SU-DHL-6 (cell line): ENCODE measurements at regions not wholly inside any gene's neighbourhood (a gene's known extent, or its start where the extent isn't known, plus 50 kb on each side); places are given as distances from the start of the nearest gene placed in this dataset.

Source experiments
- H2AFZ ChIP-seq: fragments of 200-600 bp; sonication (generic); 2 replicates; pipeline ENCODE4 v1.6.1; 2014; ENCODE audit warnings: low read depth, mild to moderate bottlenecking, moderate library complexity, mixed read lengths, antibody characterized with exemption, low read length; ENCODE audit not compliant: severe bottlenecking
- H3F3A ChIP-seq: fragments of 200-600 bp; shearing (Covaris generic); 2 replicates; pipeline ENCODE4 v1.6.0; 2016; ENCODE audit warnings: antibody characterized with exemption, mild to moderate bottlenecking; ENCODE audit not compliant: insufficient read depth
- H3K27ac ChIP-seq: fragments of 200-600 bp; sonication (generic); 2 replicates; pipeline ENCODE4 v1.5.1; 2016; ENCODE audit warnings: low read depth, mild to moderate bottlenecking, low read length, moderate library complexity, mixed read lengths
- H3K27me3 ChIP-seq: fragments of 200-600 bp; sonication (generic), shearing (Covaris generic); 2 replicates; pipeline ENCODE4 v1.6.0; 2014; ENCODE audit warnings: mild to moderate bottlenecking, low read length
- H3K36me3 ChIP-seq: fragments of 200-600 bp; sonication (generic); 2 replicates; pipeline ENCODE4 v1.6.1; 2014; ENCODE audit warnings: mild to moderate bottlenecking, low read length, mixed read lengths
- H3K4me2 ChIP-seq: fragments of 300-600, 200-600 bp; shearing (Covaris generic), sonication (generic); 2 replicates; pipeline ENCODE4 v1.6.0; 2014; ENCODE audit warnings: low read length, low read depth, mild to moderate bottlenecking; ENCODE audit not compliant: poor library complexity, severe bottlenecking
- H3K4me3 ChIP-seq: fragments of 200-600 bp; sonication (generic); 2 replicates; pipeline ENCODE4 v1.5.1; 2014; ENCODE audit warnings: antibody characterized with exemption, low read length, mild to moderate bottlenecking, mixed read lengths; ENCODE audit not compliant: insufficient read depth, poor library complexity, severe bottlenecking
- H3K79me2 ChIP-seq: fragments of 200-600 bp; sonication (generic); 2 replicates; pipeline ENCODE4 v1.6.1; 2014; ENCODE audit warnings: mild to moderate bottlenecking, low read length, moderate library complexity; ENCODE audit not compliant: insufficient read depth
- H3K9ac ChIP-seq: fragments of 200-600 bp; sonication (generic); 2 replicates; pipeline ENCODE4 v1.7.0; 2014; ENCODE audit warnings: mild to moderate bottlenecking, low read length
- H3K9me2 ChIP-seq: fragments of 200-600 bp; sonication (generic); replicated peaks from 2 replicates; pipeline ENCODE4 v1.6.1; 2014; ENCODE audit warnings: low read length; ENCODE audit not compliant: insufficient read depth
- H3K9me3 ChIP-seq: fragments of 200-600 bp; sonication (generic); 2 replicates; pipeline ENCODE4 v1.6.1; 2014; ENCODE audit warnings: low read length, mixed read lengths; ENCODE audit not compliant: insufficient read depth
- H4K20me1 ChIP-seq: fragments of 200-600 bp; sonication (generic); 2 replicates; pipeline ENCODE4 v1.6.1; 2014; ENCODE audit warnings: low read depth, mild to moderate bottlenecking, antibody characterized with exemption, low read length, moderate library complexity, mixed read lengths
- EZH2phosphoT487 ChIP-seq: fragments of 200-600 bp; sonication (generic), shearing (Covaris generic); conservative IDR thresholded peaks from 2 replicates; pipeline ENCODE4 v1.6.1; 2018; ENCODE audit warnings: mild to moderate bottlenecking, antibody characterized with exemption, low read length, moderate library complexity, mixed read lengths
- TF ChIP-seq, protein P1 (sequence below): fragments of 200-600 bp; sonication (generic); IDR thresholded peaks from one replicate; pipeline ENCODE4 v1.5.1; 2017; ENCODE audit warnings: antibody characterized with exemption, mild to moderate bottlenecking, low read length, moderate library complexity; ENCODE audit not compliant: insufficient read depth, poor library complexity, severe bottlenecking

DNA sequence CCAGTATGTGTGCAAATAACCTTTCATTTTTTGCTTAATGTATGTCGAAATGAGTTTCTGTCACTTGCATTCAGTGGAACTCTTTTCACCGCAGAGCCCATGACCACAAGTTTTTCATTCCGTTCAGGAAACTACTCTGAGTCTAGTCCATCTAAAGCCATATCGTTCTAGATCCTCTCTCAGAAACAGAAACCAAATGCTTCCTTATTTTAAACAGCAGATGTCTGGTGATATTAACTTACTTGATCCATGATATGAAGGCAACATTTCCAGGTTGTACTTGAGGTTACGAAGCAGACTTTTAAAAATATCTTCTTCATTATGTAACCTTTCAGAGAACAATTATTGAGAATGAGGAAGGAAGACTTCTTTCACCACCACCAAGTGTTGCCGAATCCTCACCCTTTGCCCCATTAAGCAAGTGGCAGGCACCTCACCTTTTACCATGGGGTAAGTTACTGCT lies 72.4 kb upstream of the GNAQ start:
- no peak for TF ChIP-seq EZH2phosphoT487
- TF ChIP-seq, protein P1, sequence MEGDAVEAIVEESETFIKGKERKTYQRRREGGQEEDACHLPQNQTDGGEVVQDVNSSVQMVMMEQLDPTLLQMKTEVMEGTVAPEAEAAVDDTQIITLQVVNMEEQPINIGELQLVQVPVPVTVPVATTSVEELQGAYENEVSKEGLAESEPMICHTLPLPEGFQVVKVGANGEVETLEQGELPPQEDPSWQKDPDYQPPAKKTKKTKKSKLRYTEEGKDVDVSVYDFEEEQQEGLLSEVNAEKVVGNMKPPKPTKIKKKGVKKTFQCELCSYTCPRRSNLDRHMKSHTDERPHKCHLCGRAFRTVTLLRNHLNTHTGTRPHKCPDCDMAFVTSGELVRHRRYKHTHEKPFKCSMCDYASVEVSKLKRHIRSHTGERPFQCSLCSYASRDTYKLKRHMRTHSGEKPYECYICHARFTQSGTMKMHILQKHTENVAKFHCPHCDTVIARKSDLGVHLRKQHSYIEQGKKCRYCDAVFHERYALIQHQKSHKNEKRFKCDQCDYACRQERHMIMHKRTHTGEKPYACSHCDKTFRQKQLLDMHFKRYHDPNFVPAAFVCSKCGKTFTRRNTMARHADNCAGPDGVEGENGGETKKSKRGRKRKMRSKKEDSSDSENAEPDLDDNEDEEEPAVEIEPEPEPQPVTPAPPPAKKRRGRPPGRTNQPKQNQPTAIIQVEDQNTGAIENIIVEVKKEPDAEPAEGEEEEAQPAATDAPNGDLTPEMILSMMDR: no peak
- Histone ChIP-seq H3K27ac (no peak overlapping the region), H3K9ac (no peak overlapping the region)

DNA sequence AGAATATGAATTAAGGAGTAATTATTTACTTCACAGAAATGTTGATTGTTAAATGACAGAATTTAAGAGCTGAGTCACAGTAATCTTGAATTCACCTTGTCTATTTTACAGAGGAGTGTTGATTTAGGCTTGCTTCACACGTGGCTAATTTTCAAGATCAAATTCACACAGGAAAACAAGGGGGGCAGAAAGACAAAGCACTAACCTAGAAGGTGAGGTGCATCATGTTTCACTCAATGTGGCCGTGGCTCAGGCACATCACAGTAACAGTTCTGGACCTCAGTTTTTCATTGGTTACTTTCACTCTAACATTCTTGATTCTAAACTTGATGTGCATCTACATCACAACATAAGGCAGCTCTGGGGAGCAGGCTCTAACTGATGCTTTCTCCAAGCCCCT lies 69.6 kb upstream of the GNAQ start:
- Histone ChIP-seq H3K79me2 (no peaks in the 10 kb centered on the region), H3K27ac (no peak overlapping the region), H3K9me3 (no peaks in the 10 kb centered on the region), H3K9me2 (no peaks in the 10 kb centered on the region), H3K4me3 (no peak overlapping the region), H4K20me1 (no peaks in the 10 kb centered on the region), H3K36me3 (no peaks in the 10 kb centered on the region), H3F3A (no peaks in the 10 kb centered on the region), H3K27me3 (no peaks in the 10 kb centered on the region), H3K4me2 (no peak overlapping the region), H3K9ac (no peak overlapping the region), H2AFZ (no peak overlapping the region)
- no peak for TF ChIP-seq EZH2phosphoT487
- TF ChIP-seq, protein P1: no peak

More for the DNA sequence above, 72.4 kb upstream of the GNAQ start:
- no peaks in the 10 kb centered on the region for H3K9me3 ChIP-seq
- no peaks in the 10 kb centered on the region for H3K9me2 ChIP-seq
- H3K36me3 ChIP-seq: no peaks in the 10 kb centered on the region
- no peaks in the 10 kb centered on the region for H4K20me1 ChIP-seq
- H3K27me3 ChIP-seq: no peaks in the 10 kb centered on the region
- no peak overlapping the region for H2AFZ ChIP-seq
- no peak overlapping the region for H3K4me2 ChIP-seq
- no peaks in the 10 kb centered on the region for H3F3A ChIP-seq
- H3K79me2 ChIP-seq: no peaks in the 10 kb centered on the region
- no peak overlapping the region for H3K4me3 ChIP-seq

DNA sequence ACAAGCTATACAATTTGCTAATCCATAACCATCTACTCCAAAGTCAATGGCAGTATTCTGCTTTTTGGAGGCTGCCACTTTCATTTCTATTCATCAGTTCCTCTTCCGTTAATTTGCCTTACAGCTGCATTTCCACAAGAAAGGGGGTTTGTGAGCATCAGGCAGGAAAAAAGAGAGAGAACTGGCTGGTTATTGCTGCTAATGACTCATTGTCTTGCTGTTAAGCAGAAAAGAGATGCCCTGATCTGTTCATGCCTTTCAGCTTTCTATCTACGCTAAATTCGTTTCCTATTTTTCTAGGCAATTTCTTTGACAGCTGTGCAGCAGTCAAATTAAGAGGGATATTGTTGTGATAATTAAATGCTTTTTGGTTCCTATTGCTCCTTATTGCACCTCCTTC lies 65.9 kb upstream of the GNAQ start:
- Histone ChIP-seq H3K9ac (no peak overlapping the region), H3K79me2 (no peaks in the 10 kb centered on the region), H3K4me2 (no peak overlapping the region), H3K27me3 (no peaks in the 10 kb centered on the region), H3K27ac (no peak overlapping the region), H3F3A (no peaks in the 10 kb centered on the region), H3K4me3 (no peak overlapping the region), H3K9me3 (no peaks in the 10 kb centered on the region), H3K36me3 (no peaks in the 10 kb centered on the region), H4K20me1 (no peaks in the 10 kb centered on the region), H3K9me2 (no peaks in the 10 kb centered on the region), H2AFZ (no peak overlapping the region)
- TF ChIP-seq EZH2phosphoT487: no peak
- TF ChIP-seq, protein P1: no peak

DNA sequence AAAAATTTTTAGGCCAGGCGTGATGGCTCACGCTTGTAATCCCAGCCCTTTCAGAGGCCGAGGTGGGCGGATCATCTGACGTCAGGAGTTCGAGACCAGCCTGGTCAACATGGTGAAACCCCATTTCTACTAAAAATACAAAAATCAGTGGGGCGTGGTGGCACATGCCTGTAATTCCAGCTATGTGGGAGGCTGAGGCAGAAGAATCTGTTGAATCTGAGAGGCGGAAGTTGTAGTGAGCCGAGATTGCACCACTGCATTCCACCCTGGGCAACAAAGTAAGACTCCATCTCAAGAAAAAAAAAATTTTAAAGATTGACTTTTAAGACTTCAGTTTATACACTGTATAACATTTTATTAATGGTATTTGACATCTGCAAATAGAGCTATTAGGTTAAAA lies 60.1 kb upstream of the GNAQ start:
- no peak for TF ChIP-seq EZH2phosphoT487
- TF ChIP-seq, protein P1: no peak
- H3K4me3 ChIP-seq: no peak overlapping the region

More for the DNA sequence above, 60.1 kb upstream of the GNAQ start:
- Histone ChIP-seq H3K36me3 (no peaks in the 10 kb centered on the region), H3K9me3 (no peaks in the 10 kb centered on the region), H3K27me3 (no peaks in the 10 kb centered on the region), H3K4me2 (no peak overlapping the region), H3K9me2 (no peaks in the 10 kb centered on the region), H3F3A (no peaks in the 10 kb centered on the region), H2AFZ (no peak overlapping the region), H3K9ac (no peak overlapping the region), H3K27ac (no peak overlapping the region), H3K79me2 (no peaks in the 10 kb centered on the region), H4K20me1 (no peaks in the 10 kb centered on the region)
